H1 (cell line): ENCODE measurements at regions not wholly inside any gene's neighbourhood (a gene's known extent, or its start where the extent isn't known, plus 50 kb on each side); places are given as distances from the start of the nearest gene placed in this dataset.

ENCODE experiments used
- CTCF ChIA-PET: fragments of 300-600 bp; sonication (Branson Sonifier 250); formaldehyde crosslinking; loops from one replicate; lab custom pipeline; 2021; ENCODE audit not compliant: partially characterized antibody; lab: Charles Lee
- POLR2A ChIA-PET: fragments of 300-600 bp; sonication (Branson Sonifier 250); formaldehyde crosslinking; loops from one replicate; lab custom pipeline; 2021; ENCODE audit warnings: inconsistent platforms; ENCODE audit not compliant: partially characterized antibody; lab: Charles Lee
- DNase-seq, 2 experiments: peaks; one replicate each; pipeline versions ENCODE4 v3.0.0 to v3.0.0-alpha.2; 2010 to 2022; ENCODE audit warnings: low spot score in 2 of 2, low read depth in 1 of 2, mixed read lengths in 1 of 2
- FAIRE-seq: peaks from 2 replicates; lab custom pipeline; 2011; peaks lifted over from hg19 to GRCh38; lab: Jason Lieb, UNC
- H2AFZ ChIP-seq: 2 replicates; pipeline ENCODE4 v1.8.1; 2012; ENCODE audit warnings: low read length, inconsistent platforms
- H2AK5ac ChIP-seq: 2 replicates; pipeline ENCODE4 v1.6.1; 2013; ENCODE audit warnings: low read depth, low read length
- H2BK120ac ChIP-seq: replicated peaks from 2 replicates; pipeline ENCODE3; 2013; ENCODE audit warnings: low read depth, low read length, inconsistent platforms
- H2BK12ac ChIP-seq: 2 replicates; pipeline ENCODE4 v1.6.1; 2013; ENCODE audit warnings: low read depth, low read length
- H2BK15ac ChIP-seq: 2 replicates; pipeline ENCODE4 v1.6.1; 2013; ENCODE audit warnings: low read length
- H2BK20ac ChIP-seq: 2 replicates; pipeline ENCODE4 v1.6.1; 2013; ENCODE audit warnings: low read length
- H2BK5ac ChIP-seq: 2 replicates; pipeline ENCODE4 v1.6.1; 2013; ENCODE audit warnings: low read depth, low read length
- H3K14ac ChIP-seq: 2 replicates; pipeline ENCODE4 v1.6.1; 2013; ENCODE audit warnings: inconsistent platforms; ENCODE audit not compliant: insufficient read length
- H3K18ac ChIP-seq: 2 replicates; pipeline ENCODE4 v1.6.1; 2013; ENCODE audit warnings: low read length; ENCODE audit errors: extremely low read depth
- H3K23ac ChIP-seq: 2 replicates; pipeline ENCODE4 v1.6.1; 2013; ENCODE audit warnings: inconsistent platforms; ENCODE audit not compliant: insufficient read length
- H3K23me2 ChIP-seq: 2 replicates; pipeline ENCODE4 v1.6.1; 2013; ENCODE audit warnings: low read depth, low read length
- H3K27ac ChIP-seq: 2 replicates; pipeline ENCODE4 v1.6.1; 2011; ENCODE audit warnings: low read depth, low read length, inconsistent platforms
- H3K27me3 ChIP-seq, 4 experiments: replicated peaks in 1 of 4; 1 replicate in 1 of 4; 2 replicates in 3 of 4; pipeline versions ENCODE4 v1.6.1 to v1.8.1; 2011 to 2013; ENCODE audit warnings: low read length in 3 of 4, mild to moderate bottlenecking in 3 of 4, inconsistent platforms in 2 of 4, mixed read lengths in 2 of 4, moderate library complexity in 1 of 4; ENCODE audit not compliant: control insufficient read depth in 3 of 4, insufficient read depth in 3 of 4; ENCODE audit errors: extremely low read depth in 1 of 4
- H3K36me3 ChIP-seq, 4 experiments: 2 replicates each; pipeline versions ENCODE4 v1.6.1 to v1.8.1; 2011 to 2013; ENCODE audit warnings: mild to moderate bottlenecking in 4 of 4, low read length in 3 of 4, moderate library complexity in 2 of 4, control low read depth in 1 of 4, inconsistent platforms in 1 of 4; ENCODE audit not compliant: insufficient read depth in 4 of 4, control insufficient read depth in 2 of 4
- H3K4ac ChIP-seq: replicated peaks from 2 replicates; pipeline ENCODE3; 2013; ENCODE audit warnings: low read length, low read depth, mixed read lengths, inconsistent platforms; ENCODE audit not compliant: insufficient read length
- H3K4me1 ChIP-seq, 4 experiments: replicated peaks in 1 of 4; 1 replicate in 1 of 4; 2 replicates in 3 of 4; pipeline versions ENCODE4 v1.6.1 to v1.8.1; 2011 to 2013; ENCODE audit warnings: low read length in 3 of 4, inconsistent platforms in 2 of 4, mixed read lengths in 1 of 4; ENCODE audit not compliant: insufficient read depth in 4 of 4, control insufficient read depth in 3 of 4
- H3K4me2 ChIP-seq, 2 experiments: 2 replicates each; pipeline versions ENCODE4 v1.6.1 to v1.8.1; 2011 to 2013; ENCODE audit warnings: low read depth in 2 of 2, low read length in 2 of 2, control low read depth in 1 of 2, inconsistent platforms in 1 of 2, mild to moderate bottlenecking in 1 of 2; ENCODE audit not compliant: insufficient read depth in 1 of 2
- H3K4me3 ChIP-seq, 4 experiments: fragments of 200-600, 300-600 bp in 1 of 4; sonication (generic), shearing (Covaris generic), sonication (Bioruptor Twin) in 1 of 4; 2 replicates each; pipeline versions ENCODE4 v1.5.1 to v1.8.1; 2011 to 2016; ENCODE audit warnings: low read length in 4 of 4, low read depth in 3 of 4, control low read depth in 2 of 4, inconsistent platforms in 2 of 4, mild to moderate bottlenecking in 2 of 4, mixed read lengths in 1 of 4, moderate library complexity in 1 of 4; ENCODE audit not compliant: insufficient read depth in 2 of 4; ENCODE audit errors: extremely low read depth in 1 of 4
- H3K56ac ChIP-seq: replicated peaks from 2 replicates; pipeline ENCODE3; 2013; ENCODE audit warnings: low read depth, mild to moderate bottlenecking, mixed read lengths, low read length, inconsistent platforms; ENCODE audit not compliant: insufficient read length
- H3K79me1 ChIP-seq: 2 replicates; pipeline ENCODE4 v1.6.1; 2013; ENCODE audit warnings: low read depth, low read length, control low read depth
- H3K79me2 ChIP-seq, 2 experiments: 2 replicates each; pipeline versions ENCODE4 v1.6.1 to v1.8.1; 2012 to 2013; ENCODE audit warnings: low read length in 2 of 2, mild to moderate bottlenecking in 2 of 2, inconsistent platforms in 1 of 2; ENCODE audit not compliant: insufficient read depth in 2 of 2, control insufficient read depth in 1 of 2
- H3K9ac ChIP-seq, 4 experiments: replicated peaks in 1 of 4; 1 replicate in 1 of 4; 2 replicates in 3 of 4; pipeline versions ENCODE4 v1.6.1 to v1.8.1; 2011 to 2013; ENCODE audit warnings: low read depth in 3 of 4, low read length in 3 of 4, control low read depth in 2 of 4, mild to moderate bottlenecking in 2 of 4, moderate library complexity in 2 of 4, inconsistent platforms in 1 of 4; ENCODE audit errors: extremely low read depth in 1 of 4
- H3K9me3 ChIP-seq, 2 experiments: 2 replicates each; pipeline versions ENCODE4 v1.6.1 to v1.8.1; 2012 to 2013; ENCODE audit warnings: mild to moderate bottlenecking in 2 of 2, moderate library complexity in 2 of 2, control low read depth in 1 of 2, inconsistent platforms in 1 of 2, low read depth in 1 of 2, low read length in 1 of 2, mixed read lengths in 1 of 2; ENCODE audit not compliant: insufficient read depth in 2 of 2
- H4K20me1 ChIP-seq, 2 experiments: replicated peaks in 1 of 2; 2 replicates each; pipeline versions ENCODE3 to v1.8.1; 2011 to 2013; ENCODE audit warnings: inconsistent platforms in 2 of 2, low read length in 2 of 2, mild to moderate bottlenecking in 1 of 2; ENCODE audit not compliant: insufficient read depth in 2 of 2, control insufficient read depth in 1 of 2
- H4K5ac ChIP-seq: 2 replicates; pipeline ENCODE4 v1.6.1; 2013; ENCODE audit warnings: low read length, low read depth, mixed read lengths, inconsistent platforms; ENCODE audit not compliant: insufficient read length
- H4K8ac ChIP-seq: 2 replicates; pipeline ENCODE4 v1.8.0; 2013; ENCODE audit warnings: mild to moderate bottlenecking, moderate library complexity, low read length, inconsistent platforms; ENCODE audit not compliant: insufficient read depth; ENCODE audit errors: extremely low read depth
- H4K91ac ChIP-seq: replicated peaks from 2 replicates; pipeline ENCODE3; 2013; ENCODE audit warnings: low read length, mixed read lengths, inconsistent platforms; ENCODE audit not compliant: insufficient read length
- CHD2 ChIP-seq: IDR thresholded peaks from 2 replicates; pipeline ENCODE4 v1.6.1; 2012; ENCODE audit warnings: low read length, improper control_type of control experiment
- GTF2F1 ChIP-seq: IDR thresholded peaks from 2 replicates; pipeline ENCODE4 v1.6.1; 2012; ENCODE audit warnings: low read depth, low read length, improper control_type of control experiment, borderline replicate concordance
- PHF8 ChIP-seq: fragments of 200-600 bp; sonication (generic); conservative IDR thresholded peaks from 2 replicates; pipeline ENCODE4 v1.7.1; 2012; ENCODE audit warnings: low read depth, mild to moderate bottlenecking, inconsistent platforms, low read length, moderate library complexity
- POU5F1 ChIP-seq: IDR thresholded peaks from 2 replicates; pipeline ENCODE4 v1.6.1; 2011; ENCODE audit warnings: low read depth, mild to moderate bottlenecking, low read length, moderate library complexity
- SAP30 ChIP-seq: fragments of 300-600 bp; sonication (generic); IDR thresholded peaks from 2 replicates; pipeline ENCODE4 v1.7.1; 2012; ENCODE audit warnings: low read length, moderate library complexity, mild to moderate bottlenecking, inconsistent platforms; ENCODE audit not compliant: insufficient read depth, insufficient replicate concordance
- SP1 ChIP-seq: IDR thresholded peaks from 2 replicates; pipeline ENCODE4 v1.6.1; 2011; ENCODE audit warnings: low read depth, low read length
- TEAD4 ChIP-seq: IDR thresholded peaks from 2 replicates; pipeline ENCODE4 v1.6.1; 2012; ENCODE audit warnings: low read depth, low read length, inconsistent platforms, mixed read lengths
- WGBS, 2 experiments: shearing (Covaris generic) in 1 of 2; methylation state at CpG; one replicate each; pipeline versions ENCODE4 v1.1.6 to v1.1.7; 2013 to 2015; ENCODE audit warnings: low lambda C conversion rate in 2 of 2, mixed read lengths in 2 of 2, inconsistent platforms in 1 of 2, low coverage in 1 of 2, missing lambda C conversion rate in 1 of 2; ENCODE audit not compliant: insufficient replicate concordance in 2 of 2, insufficient coverage in 1 of 2, insufficient read length in 1 of 2; ENCODE audit errors: extremely low coverage in 1 of 2, missing lambda C conversion rate in 1 of 2; 5-methylcytosine and 5-hydroxymethylcytosine counted together
- TF ChIP-seq, protein P1 (sequence below): IDR thresholded peaks from 2 replicates; pipeline ENCODE4 v1.6.1; 2012; ENCODE audit warnings: inconsistent platforms
- TF ChIP-seq, protein P2 (sequence below), 3 experiments: IDR thresholded peaks; 1 replicate in 2 of 3; 2 replicates in 1 of 3; pipeline versions ENCODE4 v1.5.1 to v1.6.1; 2011; ENCODE audit warnings: low read length in 3 of 3, mild to moderate bottlenecking in 3 of 3, inconsistent platforms in 2 of 3, low read depth in 1 of 3, moderate library complexity in 1 of 3; ENCODE audit not compliant: insufficient read depth in 1 of 3; ENCODE audit errors: control extremely low read depth in 1 of 3

DNA sequence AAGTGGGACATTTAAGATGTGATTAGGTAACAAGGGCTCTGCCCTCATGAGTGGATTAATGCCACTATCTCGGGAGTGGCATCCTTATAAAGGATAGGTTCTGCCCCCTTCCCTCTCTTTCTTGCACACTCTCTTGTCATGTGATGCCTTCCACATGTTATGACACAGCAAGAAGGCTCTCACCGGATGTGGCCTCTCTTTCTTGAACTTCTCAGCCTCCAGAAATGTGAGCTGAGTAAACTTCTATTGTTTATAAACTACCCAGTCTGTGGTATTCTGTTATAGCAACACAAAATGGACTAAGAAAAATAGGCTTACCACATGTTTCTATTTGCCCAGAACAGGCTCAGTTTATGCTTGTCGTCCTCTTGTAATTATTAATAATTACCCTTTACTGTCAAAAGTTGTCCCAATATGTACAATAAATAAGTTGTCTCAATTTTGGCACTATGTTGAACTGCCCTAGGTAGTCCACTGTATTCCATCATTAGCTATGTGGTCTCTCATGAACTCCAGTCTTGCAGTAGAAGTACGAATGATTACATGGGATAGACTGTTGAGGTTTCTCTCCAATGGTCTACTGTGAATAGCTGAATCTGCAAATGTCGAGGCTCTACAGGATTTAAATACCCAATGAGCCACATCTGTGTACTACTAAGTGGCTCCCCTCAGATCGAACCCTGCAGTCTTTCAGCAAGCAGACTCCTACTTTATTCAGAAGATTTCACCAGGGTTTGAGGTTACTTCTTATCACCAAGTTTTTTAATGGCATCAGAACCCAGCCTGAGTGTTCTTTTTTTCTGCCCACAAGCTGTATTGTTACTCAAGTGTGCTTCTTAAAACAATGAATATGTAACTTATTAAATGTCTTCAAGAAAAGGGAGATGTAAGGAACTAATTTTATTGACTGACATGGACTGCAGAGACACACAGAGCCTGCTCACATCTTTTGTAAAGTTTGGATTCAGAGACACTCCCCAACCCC, 102.0 kb upstream of the LEF1 start:
- Histone ChIP-seq H3K36me3 (no peaks in the 10 kb centered on the region), H3K18ac (no peak overlapping the region), H3K23ac (no peak overlapping the region), H2AFZ (0 out of 2 replicates have a peak overlapping the region, but pooled peaks have one; percentile 0), H4K20me1 (no peaks in the 10 kb centered on the region), H3K56ac (no peak overlapping the region), H4K8ac (no peak overlapping the region), H3K9me3 (no peaks in the 10 kb centered on the region), H4K91ac (no peak overlapping the region), H3K79me2 (no peaks in the 10 kb centered on the region), H2BK20ac (no peak overlapping the region), H3K9ac (no peak overlapping the region), H2AK5ac (no peak overlapping the region), H3K23me2 (no peaks in the 10 kb centered on the region), H3K14ac (no peak overlapping the region), H2BK15ac (no peak overlapping the region), H3K4me3 (no peak overlapping the region), H3K4me2 (no peak overlapping the region), H2BK12ac (no peak overlapping the region), H4K5ac (no peak overlapping the region), H3K4me1 (no peaks in the 10 kb centered on the region), H3K79me1 (no peaks in the 10 kb centered on the region), H3K4ac (no peak overlapping the region), H3K27me3 (no peaks in the 10 kb centered on the region; a peak in 1 of 7 replicates), H3K27ac (no peak overlapping the region), H2BK120ac (no peak overlapping the region), H2BK5ac (no peak overlapping the region)
- CTCF ChIA-PET = interaction anchor here (0.6 to 1.6 kb wide), 2 partner anchors 15 to 302 kb away, joined by 3 to 4 read pairs; no protein-coding TSS in a partner anchor
- DNase-seq (no peak), FAIRE-seq (no peak)
- POLR2A ChIA-PET = no interaction called here
- 84% methylated on average over 6 of the region's 6 CpGs; no CpG with 5 or more reads in 1 of the 2 experiments for WGBS, 2 experiments
- TF ChIP-seq SAP30 (no peak), SP1 (no peak), TEAD4 (no peak), POU5F1 (no peak), CHD2 (no peak), PHF8 (no peak), GTF2F1 (no peak)
- TF ChIP-seq, protein P1, sequence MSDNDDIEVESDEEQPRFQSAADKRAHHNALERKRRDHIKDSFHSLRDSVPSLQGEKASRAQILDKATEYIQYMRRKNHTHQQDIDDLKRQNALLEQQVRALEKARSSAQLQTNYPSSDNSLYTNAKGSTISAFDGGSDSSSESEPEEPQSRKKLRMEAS = no peak
- TF ChIP-seq, protein P2, sequence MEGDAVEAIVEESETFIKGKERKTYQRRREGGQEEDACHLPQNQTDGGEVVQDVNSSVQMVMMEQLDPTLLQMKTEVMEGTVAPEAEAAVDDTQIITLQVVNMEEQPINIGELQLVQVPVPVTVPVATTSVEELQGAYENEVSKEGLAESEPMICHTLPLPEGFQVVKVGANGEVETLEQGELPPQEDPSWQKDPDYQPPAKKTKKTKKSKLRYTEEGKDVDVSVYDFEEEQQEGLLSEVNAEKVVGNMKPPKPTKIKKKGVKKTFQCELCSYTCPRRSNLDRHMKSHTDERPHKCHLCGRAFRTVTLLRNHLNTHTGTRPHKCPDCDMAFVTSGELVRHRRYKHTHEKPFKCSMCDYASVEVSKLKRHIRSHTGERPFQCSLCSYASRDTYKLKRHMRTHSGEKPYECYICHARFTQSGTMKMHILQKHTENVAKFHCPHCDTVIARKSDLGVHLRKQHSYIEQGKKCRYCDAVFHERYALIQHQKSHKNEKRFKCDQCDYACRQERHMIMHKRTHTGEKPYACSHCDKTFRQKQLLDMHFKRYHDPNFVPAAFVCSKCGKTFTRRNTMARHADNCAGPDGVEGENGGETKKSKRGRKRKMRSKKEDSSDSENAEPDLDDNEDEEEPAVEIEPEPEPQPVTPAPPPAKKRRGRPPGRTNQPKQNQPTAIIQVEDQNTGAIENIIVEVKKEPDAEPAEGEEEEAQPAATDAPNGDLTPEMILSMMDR (IDR thresholded peaks at IDR 0.05; ENCODE audit: control extremely low read depth in 1 of 3, insufficient read depth in 1 of 3, low read depth in 1 of 3, low read length in 3 of 3) = no peak
